GM18858 (cell line): ENCODE measurements at regions not wholly inside any gene's neighbourhood (a gene's known extent, or its start where the extent isn't known, plus 50 kb on each side); places are given as distances from the start of the nearest gene placed in this dataset.

Source experiments
- ATAC-seq: cut with Tn5 transposase; IDR thresholded peaks from one replicate; pipeline ENCODE4 v1.9.1; 2021; ENCODE audit not compliant: unreplicated experiment

- ATAC-seq = no peak
These were observed 212.6 kb upstream of the ACTBL2 start for GRCh38 chr5:57695179-57695578.

DNA sequence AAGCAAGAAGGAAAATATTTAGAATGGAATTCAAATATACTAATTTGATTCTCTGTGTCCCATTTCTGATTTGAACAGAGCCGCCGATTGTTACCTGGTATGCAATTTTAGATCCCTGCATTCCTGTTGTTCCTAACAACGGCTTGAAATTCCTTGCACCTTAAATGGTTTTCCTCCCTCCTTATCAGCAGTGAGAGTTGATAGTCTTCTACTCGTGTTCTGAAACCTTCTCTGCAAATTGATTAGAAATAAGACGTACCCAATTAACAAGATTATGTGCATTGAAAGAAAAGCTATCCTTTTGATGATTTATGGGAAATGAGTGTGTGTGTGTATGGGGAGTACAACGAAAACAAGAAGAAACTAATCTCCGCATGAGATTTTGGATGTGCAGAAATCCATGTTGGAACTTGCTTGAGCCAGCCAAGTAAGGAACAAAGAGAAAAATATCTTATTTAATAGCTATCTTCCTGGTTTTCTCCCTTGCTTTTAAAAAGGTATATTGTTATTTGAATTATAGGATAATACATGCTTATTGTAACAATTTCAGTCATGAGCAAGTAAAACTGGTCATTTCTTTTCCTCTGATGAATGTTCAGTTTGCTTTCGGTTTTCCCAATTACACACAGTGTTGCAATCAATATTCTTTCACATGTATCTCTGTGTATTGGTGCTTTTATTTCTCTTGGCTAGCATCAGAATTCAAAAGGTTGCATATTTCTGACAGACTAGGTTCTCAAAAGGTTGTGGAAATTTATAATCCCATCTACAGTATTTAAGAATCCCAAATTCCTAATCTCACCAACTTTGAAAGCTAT is 211.1 kb upstream of the ACTBL2 start:
- ATAC-seq = no peak

- peak; percentile 72 for ATAC-seq
These were observed 210.2 kb upstream of the ACTBL2 start for GRCh38 chr5:57692582-57693487.

DNA sequence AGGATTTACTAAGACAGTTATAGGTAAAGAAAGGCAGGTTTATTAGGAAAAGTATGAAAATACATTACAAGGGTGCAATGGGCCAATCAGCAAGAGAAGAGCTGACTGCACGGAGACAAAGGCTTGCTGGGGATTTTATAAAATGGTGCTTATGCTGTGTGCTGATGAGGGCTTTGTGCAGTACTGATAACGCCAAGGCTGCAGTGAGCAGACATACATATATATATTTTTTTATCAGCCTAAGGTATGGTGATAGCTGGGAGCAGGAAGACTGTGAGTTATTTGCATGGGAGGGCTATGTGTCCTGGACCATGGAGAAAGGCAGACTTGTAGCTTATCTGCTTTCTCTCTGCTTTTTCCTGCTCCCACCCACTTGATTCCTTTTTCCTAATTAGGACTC is 208.1 kb upstream of the ACTBL2 start:
- ATAC-seq = no peak

DNA sequence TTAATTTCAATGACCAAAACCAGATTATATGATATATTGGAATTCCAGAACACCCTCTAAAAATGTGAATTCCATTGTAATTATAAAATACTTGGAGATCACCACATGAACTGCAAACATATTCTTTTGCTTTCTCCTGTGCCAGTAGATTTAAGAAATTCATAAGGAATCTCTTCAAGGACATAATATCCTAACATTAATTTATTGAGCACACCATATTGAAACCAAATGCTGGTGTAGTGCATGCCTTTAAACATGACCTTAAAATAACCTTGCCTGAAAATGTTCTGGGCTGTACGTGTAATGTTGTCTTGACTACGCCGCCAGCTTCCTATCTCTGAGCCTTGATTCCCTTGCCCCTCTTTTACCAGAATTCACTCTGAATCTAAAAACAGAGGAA is 205.0 kb upstream of the ACTBL2 start:
- no peak for ATAC-seq

- ATAC-seq = no peak
These were observed 203.1 kb upstream of the ACTBL2 start for GRCh38 chr5:57685516-57686255.

GRCh38 chr5:57684299-57684702 is 201.7 kb upstream of the ACTBL2 start:
- no peak for ATAC-seq

GRCh38 chr5:57683036-57683630 is 200.5 kb upstream of the ACTBL2 start:
- no peak for ATAC-seq

DNA sequence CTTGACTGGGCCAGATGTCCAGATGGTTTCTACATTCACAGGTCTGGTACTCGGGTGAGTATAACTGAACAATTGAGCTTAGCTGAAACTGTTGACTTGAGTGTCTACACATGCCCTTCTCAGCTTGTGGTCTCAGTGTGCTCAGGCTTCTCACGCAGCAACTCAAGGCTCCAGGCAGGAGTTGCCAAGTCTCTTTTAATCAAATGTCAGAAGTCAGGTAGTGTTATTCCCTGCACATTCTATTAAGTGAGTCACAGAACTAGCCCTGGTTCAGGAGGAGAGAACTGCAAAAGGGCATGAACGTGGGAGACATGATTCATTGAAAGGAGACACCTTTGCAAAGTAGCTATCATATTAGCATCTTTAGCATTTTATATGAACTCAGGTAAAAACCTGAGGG is 199.3 kb upstream of the ACTBL2 start:
- ATAC-seq = no peak

- ATAC-seq = no peak
These were observed 198.1 kb upstream of the ACTBL2 start for GRCh38 chr5:57680686-57681085.

DNA sequence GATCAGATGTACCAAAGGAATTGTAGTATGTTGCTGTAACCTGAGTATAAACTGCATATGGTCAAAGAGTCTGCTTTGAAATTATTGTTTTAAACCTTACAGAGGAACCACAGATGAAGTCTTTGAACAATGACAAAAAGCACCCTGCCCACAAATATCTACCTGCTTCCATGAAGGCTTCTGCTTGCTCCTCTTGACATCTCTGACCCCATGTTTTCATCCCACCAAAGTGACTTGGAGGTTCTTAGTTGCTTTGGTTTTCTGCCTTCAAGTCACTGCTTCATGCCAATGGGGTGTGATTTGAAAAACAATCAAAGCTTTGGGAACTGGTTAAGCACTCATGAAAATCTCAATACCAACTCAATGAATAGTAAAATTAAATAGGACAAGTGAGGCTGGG is 194.6 kb upstream of the ACTBL2 start:
- ATAC-seq = no peak

DNA sequence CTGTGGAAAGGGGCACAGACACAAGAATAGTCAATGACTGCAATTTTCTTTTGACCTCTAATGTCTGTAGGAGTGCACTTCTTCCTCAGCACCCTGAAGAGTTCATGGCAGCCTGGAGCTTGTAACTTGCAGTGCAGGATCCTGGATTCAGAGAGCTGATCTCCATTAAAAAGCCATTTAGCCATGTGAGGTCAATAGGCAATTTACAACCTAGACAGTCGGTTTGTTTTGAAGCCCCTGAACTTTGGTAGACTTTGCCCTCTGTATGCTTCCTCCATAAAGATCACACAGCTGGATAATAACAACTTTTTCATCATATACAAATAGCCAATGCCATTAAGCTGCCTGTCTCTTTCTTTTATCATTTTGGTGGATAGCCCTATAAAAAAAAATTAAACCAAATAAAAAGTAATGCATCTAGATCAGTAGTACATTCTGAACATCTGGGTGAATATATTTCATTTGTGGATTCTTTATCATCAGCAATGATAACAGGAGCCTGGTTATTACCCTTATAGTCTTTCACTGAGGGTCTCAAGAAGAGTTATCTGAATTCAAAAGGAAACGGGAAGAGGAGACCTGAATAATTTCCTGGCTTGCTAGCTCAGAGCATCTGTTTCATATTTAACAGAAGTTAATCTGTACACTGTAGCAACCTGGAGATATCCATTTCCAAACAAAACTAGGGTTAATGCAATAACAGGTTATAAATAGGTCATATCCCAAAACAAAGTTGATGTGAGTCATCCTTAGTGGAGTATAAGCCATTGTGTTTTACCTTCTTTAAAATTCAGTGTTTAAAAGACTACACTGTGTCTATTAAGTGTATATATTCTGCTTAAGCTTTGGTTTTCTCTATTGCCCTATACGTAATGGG is 193.8 kb upstream of the ACTBL2 start:
- ATAC-seq = no peak

- no peak for ATAC-seq
These were observed 192.6 kb upstream of the ACTBL2 start for GRCh38 chr5:57675236-57675635.

DNA sequence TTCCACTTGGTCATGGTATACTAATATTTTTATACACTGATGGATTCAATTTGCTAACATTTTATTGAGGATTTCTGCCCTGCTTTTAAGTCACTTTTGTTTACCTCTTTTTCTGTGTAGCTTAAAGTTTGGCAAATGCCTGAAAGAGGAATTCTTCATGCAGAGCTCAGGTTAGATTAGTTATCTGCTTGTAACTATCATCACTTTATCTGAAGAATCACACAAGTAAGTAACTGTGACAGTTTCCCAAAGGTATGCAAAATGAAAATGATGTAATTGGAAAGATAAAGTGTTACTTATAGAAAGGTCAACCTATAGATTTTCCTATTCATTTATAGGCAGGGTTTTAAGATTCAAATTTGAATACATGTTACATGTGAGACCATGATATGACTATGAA is 188.8 kb upstream of the ACTBL2 start:
- ATAC-seq = no peak

- ATAC-seq = no peak
These were observed 184.0 kb upstream of the ACTBL2 start for GRCh38 chr5:57666582-57666981.

DNA sequence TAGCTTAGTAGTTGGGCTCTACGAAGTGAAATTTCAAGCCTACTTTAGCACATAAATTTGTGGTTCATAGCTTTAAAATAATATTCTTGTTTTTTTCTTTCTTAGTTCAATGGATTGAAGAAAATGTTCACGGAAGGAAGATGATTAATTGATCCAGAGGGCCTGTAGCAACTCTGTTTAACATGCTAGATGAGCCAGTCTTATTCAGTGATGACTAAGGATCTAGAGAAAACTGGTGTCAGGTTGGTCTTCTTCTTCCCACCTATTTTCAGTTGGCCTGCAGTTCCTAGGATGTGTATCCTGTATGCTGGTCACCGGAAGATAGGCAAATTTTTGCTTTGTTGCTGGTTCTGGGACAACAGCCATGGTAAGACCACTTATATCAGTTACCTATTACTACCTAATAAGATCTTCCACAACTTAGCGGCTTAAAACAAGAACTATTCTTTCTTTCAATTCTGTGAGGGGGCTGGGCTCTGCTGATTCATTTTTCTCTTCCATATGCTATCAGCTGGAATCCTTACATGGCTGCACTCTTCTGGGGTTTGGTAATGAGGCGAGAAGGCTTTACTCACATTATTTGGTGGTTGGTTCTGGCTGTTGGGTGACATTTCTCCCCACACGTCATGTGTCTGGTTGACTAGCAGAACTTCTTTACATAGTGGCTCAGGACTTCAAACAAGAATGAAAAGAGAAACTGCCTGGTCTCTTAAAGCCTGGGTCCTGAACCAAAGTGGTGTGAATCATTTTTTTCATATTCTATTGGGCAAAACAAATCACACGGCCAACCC is 182.7 kb upstream of the ACTBL2 start:
- ATAC-seq = no peak

- ATAC-seq = no peak
These were observed 182.1 kb upstream of the ACTBL2 start for GRCh38 chr5:57664700-57665099.

DNA sequence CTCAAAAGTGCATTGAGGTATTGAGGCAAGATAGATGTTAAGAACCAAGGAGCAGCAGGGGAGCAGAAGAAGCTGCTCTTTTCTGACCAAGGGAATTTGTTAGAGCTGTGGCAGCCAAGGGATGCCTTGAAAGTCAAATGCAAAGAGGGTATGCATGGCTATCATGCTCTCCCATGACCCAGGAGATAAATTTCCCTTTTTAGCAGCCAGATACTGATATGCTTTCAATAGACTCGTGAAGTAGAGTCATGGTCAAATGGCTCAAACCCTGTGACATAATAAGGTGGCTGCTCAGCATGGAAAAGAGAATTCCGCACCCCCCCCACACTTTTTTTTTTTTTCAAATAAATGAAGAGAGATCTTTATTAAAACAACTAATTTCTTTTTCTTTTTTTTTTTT is 180.9 kb upstream of the ACTBL2 start:
- ATAC-seq = no peak

DNA sequence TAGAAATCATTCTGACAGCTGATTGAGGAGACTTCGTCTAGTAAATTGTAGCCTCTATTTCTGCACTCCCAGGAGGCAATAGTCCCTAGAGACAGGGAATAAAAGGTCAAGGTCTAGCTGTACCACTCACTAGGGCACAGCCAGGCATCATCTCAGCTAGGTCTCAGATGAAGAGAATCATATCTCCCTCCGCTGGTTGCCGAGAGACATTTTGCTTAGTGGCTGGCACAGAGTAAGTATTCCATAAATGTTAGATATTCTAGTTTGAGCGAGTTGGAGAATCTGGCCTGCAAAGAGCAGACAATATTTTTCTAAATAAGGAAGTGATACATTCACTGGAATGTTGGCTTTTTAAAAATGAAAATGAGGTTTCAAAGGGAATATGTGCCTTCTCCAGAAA is 180.4 kb upstream of the ACTBL2 start:
- ATAC-seq = no peak
